ENCODE measurements at regions not wholly inside any gene's neighbourhood (a gene's known extent, or its start where the extent isn't known, plus 50 kb on each side); places are given as distances from the start of the nearest gene placed in this dataset.

DNA sequence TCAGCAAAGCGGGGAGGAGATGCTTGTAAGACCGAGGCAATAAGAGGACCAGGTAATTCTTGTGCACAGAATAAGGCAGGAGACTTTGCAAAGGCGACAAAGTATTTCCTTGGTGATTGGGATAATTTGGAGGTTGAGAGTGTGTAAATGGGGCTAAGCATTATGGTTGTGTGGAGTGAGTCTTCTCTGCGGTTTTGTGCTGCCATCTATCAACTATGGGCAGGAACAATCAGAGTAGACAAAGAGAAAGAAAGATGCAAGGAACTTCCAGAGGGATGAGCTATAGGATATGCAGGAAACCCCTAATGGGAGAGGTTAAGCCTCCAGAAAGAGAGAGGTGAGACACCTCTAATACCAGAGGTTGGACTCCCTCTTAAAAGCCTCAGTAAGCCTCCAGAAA, 339.8 kb downstream of the PAPSS1 start:
- Histone ChIP-seq H3K4me2 (replicated peaks; ENCODE audit: low read depth, low read length, poor library complexity, severe bottlenecking) (no peak overlapping the region), H3K4me1 (ENCODE audit: control insufficient read depth in 2 of 2, insufficient read depth in 2 of 2, low read length in 2 of 2) (no peaks in the 10 kb centered on the region), H3K27me3 (replicated peaks in 1 of 4; ENCODE audit: control extremely low read depth in 1 of 4, control insufficient read depth in 3 of 4, insufficient read depth in 4 of 4, low read length in 3 of 4) (no peaks in the 10 kb centered on the region), H3K27ac (ENCODE audit: low read length in 2 of 2) (no peak overlapping the region), H4K20me1 (ENCODE audit: control insufficient read depth, insufficient read depth, low read length, poor library complexity, severe bottlenecking) (no peaks in the 10 kb centered on the region), H2AFZ (ENCODE audit: insufficient read depth, low read depth, low read length, poor library complexity, severe bottlenecking) (no peak overlapping the region), H3K9me3 (ENCODE audit: control extremely low read depth in 1 of 3, control insufficient read depth in 2 of 3, insufficient read depth in 1 of 3, low read length in 2 of 3) (peaks cover 0 to 7% (median 0%) of the 10 kb centered on the region in 3 donors), H3K36me3 (replicated peaks in 1 of 2; ENCODE audit: control extremely low read depth in 1 of 2, control insufficient read depth in 1 of 2, extremely low read depth in 1 of 2, insufficient read depth in 2 of 2, low read length in 1 of 2) (no peaks in the 10 kb centered on the region), H3K79me2 (ENCODE audit: control insufficient read depth, insufficient read depth, low read length) (no peaks in the 10 kb centered on the region), H3K4me3 (ENCODE audit: control extremely low read depth in 1 of 5, extremely low read depth in 1 of 5, insufficient read depth in 1 of 5, low read depth in 2 of 5, low read length in 4 of 5) (no peak overlapping the region), H3K9ac (ENCODE audit: low read length) (no peak overlapping the region)
- ChIA-PET CTCF (no interaction called here), POLR2A (no interaction called here)
- TF ChIP-seq, protein P1, sequence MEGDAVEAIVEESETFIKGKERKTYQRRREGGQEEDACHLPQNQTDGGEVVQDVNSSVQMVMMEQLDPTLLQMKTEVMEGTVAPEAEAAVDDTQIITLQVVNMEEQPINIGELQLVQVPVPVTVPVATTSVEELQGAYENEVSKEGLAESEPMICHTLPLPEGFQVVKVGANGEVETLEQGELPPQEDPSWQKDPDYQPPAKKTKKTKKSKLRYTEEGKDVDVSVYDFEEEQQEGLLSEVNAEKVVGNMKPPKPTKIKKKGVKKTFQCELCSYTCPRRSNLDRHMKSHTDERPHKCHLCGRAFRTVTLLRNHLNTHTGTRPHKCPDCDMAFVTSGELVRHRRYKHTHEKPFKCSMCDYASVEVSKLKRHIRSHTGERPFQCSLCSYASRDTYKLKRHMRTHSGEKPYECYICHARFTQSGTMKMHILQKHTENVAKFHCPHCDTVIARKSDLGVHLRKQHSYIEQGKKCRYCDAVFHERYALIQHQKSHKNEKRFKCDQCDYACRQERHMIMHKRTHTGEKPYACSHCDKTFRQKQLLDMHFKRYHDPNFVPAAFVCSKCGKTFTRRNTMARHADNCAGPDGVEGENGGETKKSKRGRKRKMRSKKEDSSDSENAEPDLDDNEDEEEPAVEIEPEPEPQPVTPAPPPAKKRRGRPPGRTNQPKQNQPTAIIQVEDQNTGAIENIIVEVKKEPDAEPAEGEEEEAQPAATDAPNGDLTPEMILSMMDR (IDR thresholded peaks at IDR 0.05) = no peak
- TF ChIP-seq EZH2 (IDR thresholded peaks at IDR 0.05; ENCODE audit: borderline replicate concordance, insufficient read depth, low read depth, low read length, poor library complexity, severe bottlenecking) = no peak
- Mint-ChIP-seq H3K27ac (no peak overlapping the region), H3K4me3 (no peak overlapping the region), H3K9me3 (ENCODE audit: insufficient read depth) (no peaks in the 10 kb centered on the region), H3K27me3 (no peaks in the 10 kb centered on the region), H3K4me1 (no peaks in the 10 kb centered on the region)
- no peak for ATAC-seq (ENCODE audit: low read depth)
- DNase-seq = no peak
- whole genome bisulfite sequencing (ENCODE audit: insufficient coverage) = 92% methylated on average over 4 of the region's 4 CpGs
- intact Hi-C loops (cut with micrococcal nuclease) = no loop called here

- DNase-seq (no peak), ATAC-seq (ENCODE audit: low read depth) (no peak)
- Mint-ChIP-seq H3K4me3 (no peak overlapping the region), H3K27ac (no peak overlapping the region), H3K27me3 (no peaks in the 10 kb centered on the region), H3K4me1 (no peaks in the 10 kb centered on the region), H3K9me3 (ENCODE audit: insufficient read depth) (no peaks in the 10 kb centered on the region)
- POLR2A ChIA-PET = no interaction called here
- Histone ChIP-seq H3K4me3 (ENCODE audit: control extremely low read depth in 1 of 5, extremely low read depth in 1 of 5, insufficient read depth in 1 of 5, low read depth in 2 of 5, low read length in 4 of 5) (no peak overlapping the region), H4K20me1 (ENCODE audit: control insufficient read depth, insufficient read depth, low read length, poor library complexity, severe bottlenecking) (no peaks in the 10 kb centered on the region), H3K27me3 (replicated peaks in 1 of 4; ENCODE audit: control extremely low read depth in 1 of 4, control insufficient read depth in 3 of 4, insufficient read depth in 4 of 4, low read length in 3 of 4) (no peaks in the 10 kb centered on the region), H2AFZ (ENCODE audit: insufficient read depth, low read depth, low read length, poor library complexity, severe bottlenecking) (no peak overlapping the region), H3K79me2 (ENCODE audit: control insufficient read depth, insufficient read depth, low read length) (no peaks in the 10 kb centered on the region), H3K9me3 (ENCODE audit: control extremely low read depth in 1 of 3, control insufficient read depth in 2 of 3, insufficient read depth in 1 of 3, low read length in 2 of 3) (peaks cover 0 to 7% (median 0%) of the 10 kb centered on the region in 3 donors), H3K9ac (ENCODE audit: low read length) (no peak overlapping the region), H3K4me2 (replicated peaks; ENCODE audit: low read depth, low read length, poor library complexity, severe bottlenecking) (no peak overlapping the region), H3K36me3 (replicated peaks in 1 of 2; ENCODE audit: control extremely low read depth in 1 of 2, control insufficient read depth in 1 of 2, extremely low read depth in 1 of 2, insufficient read depth in 2 of 2, low read length in 1 of 2) (no peaks in the 10 kb centered on the region), H3K4me1 (ENCODE audit: control insufficient read depth in 2 of 2, insufficient read depth in 2 of 2, low read length in 2 of 2) (no peaks in the 10 kb centered on the region), H3K27ac (ENCODE audit: low read length in 2 of 2) (no peak overlapping the region)
- CTCF ChIA-PET = no interaction called here
- intact Hi-C loops (cut with micrococcal nuclease) = no loop called here
- TF ChIP-seq, protein P1 (IDR thresholded peaks at IDR 0.05) = no peak
- no peak for TF ChIP-seq EZH2 (IDR thresholded peaks at IDR 0.05; ENCODE audit: borderline replicate concordance, insufficient read depth, low read depth, low read length, poor library complexity, severe bottlenecking)
- 86% methylated on average over 4 of the region's 5 CpGs for WGBS (ENCODE audit: insufficient coverage)
Measured at GRCh38 chr4:107379054-107379869, 340.8 kb downstream of the PAPSS1 start.

Measured in B cell (primary cell).